Heart left ventricle (tissue), 16 donors: ENCODE measurements at regions not wholly inside any gene's neighbourhood (a gene's known extent, or its start where the extent isn't known, plus 50 kb on each side); places are given as distances from the start of the nearest gene placed in this dataset.

Experiments
- ATAC-seq, 4 donors: fragments of 200-7000 bp; cut with Tn5 transposase; one replicate each; pipeline ENCODE4 v1.9.1; 2020 to 2022; ENCODE audit warnings: moderate library complexity in 4 of 4, mild to moderate bottlenecking in 3 of 4, moderate number of reproducible peaks in 1 of 4
- DNase-seq, 5 donors: peaks; one replicate each; pipeline ENCODE4 v3.0.0-alpha.2; 2020
- H3K27ac ChIP-seq, 12 donors: fragments of 200-600 bp; sonication (generic) in 4 of 12; one replicate each; pipeline versions ENCODE4 v1.5.0 to v1.8.0; 2016 to 2022; ENCODE audit warnings: mild to moderate bottlenecking in 2 of 12
- H3K27me3 ChIP-seq, 9 donors: fragments of 200-600 bp; sonication (generic) in 2 of 9; one replicate each; pipeline versions ENCODE4 v1.5.1 to v1.8.0; 2016 to 2022; ENCODE audit warnings: mild to moderate bottlenecking in 3 of 9
- H3K36me3 ChIP-seq, 9 donors: fragments of 200-600 bp; sonication (generic) in 2 of 9; one replicate each; pipeline versions ENCODE4 v1.5.0 to v1.8.0; 2018 to 2022; ENCODE audit warnings: mild to moderate bottlenecking in 2 of 9
- H3K4me1 ChIP-seq, 12 donors: fragments of 200-600 bp; sonication (generic) in 4 of 12; one replicate each; pipeline versions ENCODE4 v1.5.0 to v1.8.0; 2016 to 2022; ENCODE audit warnings: mild to moderate bottlenecking in 3 of 12
- H3K4me3 ChIP-seq, 12 donors: fragments of 200-600 bp; sonication (generic) in 4 of 12; one replicate each; pipeline versions ENCODE4 v1.5.0 to v1.8.0; 2017 to 2022; ENCODE audit warnings: mild to moderate bottlenecking in 9 of 12, moderate library complexity in 4 of 12
- H3K9me3 ChIP-seq, 12 donors: fragments of 200-600 bp; sonication (generic) in 4 of 12; one replicate each; pipeline versions ENCODE4 v1.5.0 to v1.8.0; 2016 to 2022; ENCODE audit warnings: mild to moderate bottlenecking in 1 of 12
- POLR2A ChIP-seq, 2 donors: fragments of 450-650 bp; IDR thresholded peaks; one replicate each; pipeline ENCODE4 v1.6.1; 2017; ENCODE audit warnings: antibody characterized with exemption in 2 of 2, mild to moderate bottlenecking in 2 of 2, moderate library complexity in 2 of 2
- WGBS, 4 donors: extraction: QIAGEN DNeasy Blood & Tissue Kit in 2 of 4; methylation state at CpG; one replicate each; pipeline versions ENCODE4 v1.1.5 to v1.1.7; 2013 to 2018; 5-methylcytosine and 5-hydroxymethylcytosine counted together
- intact Hi-C, 10 donors: fragments of 100-400 bp; cut with DNase I; formaldehyde crosslinking; loops; one replicate each; pipeline versions ENCODE4 v1.11.1 to v1.14.2; 2022
- TF ChIP-seq, protein P1 (sequence below), 12 donors: fragments of 200-600 bp; sonication (generic) in 4 of 12; IDR thresholded peaks; one replicate each; pipeline versions ENCODE4 v1.5.0 to v1.8.0; 2018 to 2022; ENCODE audit warnings: antibody characterized with exemption in 12 of 12, mild to moderate bottlenecking in 5 of 12
- donor health status: ischemic (EF 13 %, LVEDD 7.1; RV severe dilation, severe dysfunction).
- donor health status: healthy with polysubstance abuse.
- donor health status: DM: no; HTN: yes; CAD: no.
- donor health status: DM: no; HTN: no; CAD: no.
- donor health status: ischemic (EF 25% LVEDD 6.9; RV normal size, moderate dysfunction).
- donor health status: ischemic (EF 25% LVEDD 5.7; RV mildly dilated, moderate dysfunction).
- donor health status: healthy.
- donor health status: DM: yes; HTN: yes; CAD: no.
- donor health status: ischemic (EF 35%, LVEDD 5.7; RV mildly dilated, moderate dysfunction).
- donor health status: nonischemic (EF 11% LVEDD 7.7; RV severe dilation, severe dysfunction).
- donor health status: DM: yes; HTN: yes; CAD: no.
- donor health status: PGD.
- donor health status: ischemic (EF 29% LVEDD 5.4; RV normal size, mild dysfunction).
- donor health status: nonischemic (EF 23%, LVEDD 6.1; RV moderate dilation, normal function).

DNA sequence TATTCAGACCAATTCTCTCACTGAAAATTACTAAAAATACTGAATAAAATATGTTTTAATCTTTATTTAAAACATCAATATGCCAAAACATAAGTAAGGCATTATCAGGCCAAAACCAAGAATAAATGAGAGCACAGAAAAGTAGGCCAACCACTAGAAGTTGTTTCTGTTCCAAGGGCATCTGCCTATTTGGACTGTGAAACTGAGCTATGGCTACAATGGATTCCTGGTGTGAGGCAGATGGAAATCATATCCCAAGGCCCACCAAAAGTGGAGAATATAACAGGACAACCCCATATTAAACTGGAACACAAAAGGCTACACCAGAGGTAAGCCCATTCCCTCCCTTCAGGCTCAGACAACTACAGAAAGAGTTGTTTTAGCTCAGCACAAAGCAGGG is 302.8 kb upstream of the IL12A start:
- TF ChIP-seq POLR2A (IDR thresholded peaks at IDR 0.05): no peak
- TF ChIP-seq, protein P1, sequence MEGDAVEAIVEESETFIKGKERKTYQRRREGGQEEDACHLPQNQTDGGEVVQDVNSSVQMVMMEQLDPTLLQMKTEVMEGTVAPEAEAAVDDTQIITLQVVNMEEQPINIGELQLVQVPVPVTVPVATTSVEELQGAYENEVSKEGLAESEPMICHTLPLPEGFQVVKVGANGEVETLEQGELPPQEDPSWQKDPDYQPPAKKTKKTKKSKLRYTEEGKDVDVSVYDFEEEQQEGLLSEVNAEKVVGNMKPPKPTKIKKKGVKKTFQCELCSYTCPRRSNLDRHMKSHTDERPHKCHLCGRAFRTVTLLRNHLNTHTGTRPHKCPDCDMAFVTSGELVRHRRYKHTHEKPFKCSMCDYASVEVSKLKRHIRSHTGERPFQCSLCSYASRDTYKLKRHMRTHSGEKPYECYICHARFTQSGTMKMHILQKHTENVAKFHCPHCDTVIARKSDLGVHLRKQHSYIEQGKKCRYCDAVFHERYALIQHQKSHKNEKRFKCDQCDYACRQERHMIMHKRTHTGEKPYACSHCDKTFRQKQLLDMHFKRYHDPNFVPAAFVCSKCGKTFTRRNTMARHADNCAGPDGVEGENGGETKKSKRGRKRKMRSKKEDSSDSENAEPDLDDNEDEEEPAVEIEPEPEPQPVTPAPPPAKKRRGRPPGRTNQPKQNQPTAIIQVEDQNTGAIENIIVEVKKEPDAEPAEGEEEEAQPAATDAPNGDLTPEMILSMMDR (IDR thresholded peaks at IDR 0.05): no peak
- no peak for DNase-seq
- intact Hi-C loops: no loop called here
- ATAC-seq: no peak
- Histone ChIP-seq H3K36me3 (no peaks in the 10 kb centered on the region), H3K27me3 (no peaks in the 10 kb centered on the region), H3K27ac (no peak overlapping the region), H3K4me3 (no peak overlapping the region), H3K9me3 (peaks cover 0 to 36% (median 2%) of the 10 kb centered on the region in 12 donors), H3K4me1 (no peaks in the 10 kb centered on the region)

- no peak overlapping the region for H3K4me3 ChIP-seq
- H3K9me3 ChIP-seq: peaks cover 0 to 16% (median 0%) of the 10 kb centered on the region in 12 donors
- H3K27ac ChIP-seq: no peak overlapping the region
- 74 to 83% (median 76%) methylated on average over 4 of the region's 4 CpGs for WGBS, 4 donors
- DNase-seq (no peak), ATAC-seq (no peak)
- H3K36me3 ChIP-seq: no peaks in the 10 kb centered on the region
- H3K4me1 ChIP-seq: no peaks in the 10 kb centered on the region
- TF ChIP-seq, protein P1 (IDR thresholded peaks at IDR 0.05): no peak
- no peak for TF ChIP-seq POLR2A (IDR thresholded peaks at IDR 0.05)
- no peaks in the 10 kb centered on the region for H3K27me3 ChIP-seq
- intact Hi-C loops: no loop called here
Observed at GRCh38 chr3:159693226-159693625, 295.4 kb upstream of the IL12A start.

DNA sequence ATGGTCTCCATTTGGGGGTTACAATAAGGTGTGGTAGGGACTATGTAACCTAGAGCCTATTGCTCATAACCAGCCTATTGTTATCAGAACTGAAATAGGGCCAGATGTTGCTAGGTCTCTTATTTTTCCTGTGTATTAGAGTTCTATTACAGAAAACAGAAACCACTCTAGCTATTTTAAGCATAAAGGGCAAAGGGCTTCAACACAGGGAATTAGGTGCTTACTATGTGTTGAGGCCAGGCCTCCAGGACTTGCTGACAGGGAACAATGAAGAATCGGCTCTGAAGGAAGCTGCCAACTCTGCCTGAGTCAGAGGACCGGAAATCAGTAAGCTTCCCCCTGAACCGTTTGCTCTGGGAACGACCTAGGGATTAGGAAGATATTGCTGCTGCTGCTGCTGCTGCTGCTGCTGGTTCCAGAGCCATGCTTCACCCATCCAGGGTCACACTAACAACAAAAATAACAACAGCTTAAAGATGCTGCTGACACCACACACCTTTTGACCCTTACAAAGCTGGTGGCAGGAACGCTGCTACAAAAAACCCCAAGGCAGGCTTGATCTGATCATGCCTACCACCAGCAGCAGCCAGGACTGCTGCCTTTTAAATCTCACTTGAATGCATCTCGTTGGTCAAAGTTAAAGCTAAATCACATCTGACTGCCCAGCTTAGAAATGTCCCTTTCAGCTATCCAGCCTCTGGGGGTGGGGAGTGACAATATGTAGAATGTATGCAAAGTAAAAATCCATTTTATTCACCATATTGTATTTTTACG is 276.9 kb upstream of the IL12A start:
- no peak overlapping the region for H3K4me3 ChIP-seq
- DNase-seq (peak in 4 of 5 donors; percentile 52 to 76 (median 60)), ATAC-seq (peak; percentile 88 to 99 (median 98))
- TF ChIP-seq, protein P1 (IDR thresholded peaks at IDR 0.05): no peak
- TF ChIP-seq POLR2A (IDR thresholded peaks at IDR 0.05): no peak
- H3K36me3 ChIP-seq: no peaks in the 10 kb centered on the region
- H3K4me1 ChIP-seq: peaks cover 0 to 14% (median 7%) of the 10 kb centered on the region in 12 donors
- WGBS, 4 donors: 16 to 23% (median 22%) methylated on average over 7 of the region's 7 CpGs
- no peaks in the 10 kb centered on the region for H3K27me3 ChIP-seq
- intact Hi-C loops: loop anchor here in 3 of 10 donors (5.0 to 10.0 kb wide), 3 partner anchors 39 to 53 kb away; no protein-coding TSS in a partner anchor
- H3K9me3 ChIP-seq: peaks cover 0 to 12% (median 5%) of the 10 kb centered on the region in 12 donors
- peak overlapping the region; percentile 18 to 72 (median 52) for H3K27ac ChIP-seq

- no peak for TF ChIP-seq POLR2A (IDR thresholded peaks at IDR 0.05)
- TF ChIP-seq, protein P1 (IDR thresholded peaks at IDR 0.05): no peak
- Histone ChIP-seq H3K27ac (no peak overlapping the region), H3K27me3 (no peaks in the 10 kb centered on the region), H3K4me3 (no peak overlapping the region), H3K36me3 (no peaks in the 10 kb centered on the region), H3K9me3 (peaks cover 0 to 5% (median 0%) of the 10 kb centered on the region in 12 donors), H3K4me1 (no peaks in the 10 kb centered on the region)
- WGBS, 4 donors: 77 to 81% (median 78%) methylated on average over 2 of the region's 2 CpGs
- no peak for ATAC-seq
- intact Hi-C loops: no loop called here
- DNase-seq: no peak
Observed at GRCh38 chr3:159721324-159721723, 267.3 kb upstream of the IL12A start.
